GM12872 (cell line): ENCODE measurements at regions not wholly inside any gene's neighbourhood (a gene's known extent, or its start where the extent isn't known, plus 50 kb on each side); places are given as distances from the start of the nearest gene placed in this dataset.

Source experiments
- CTCF ChIP-seq: IDR thresholded peaks from 3 replicates; pipeline ENCODE4 v1.5.1; 2011; ENCODE audit warnings: low read depth, mild to moderate bottlenecking, low read length, moderate library complexity; ENCODE audit not compliant: insufficient read depth

GRCh38 chr2:143934626-143935481 is 585.1 kb downstream of the ZEB2 start:
- no peak for TF ChIP-seq CTCF

GRCh38 chr2:143933946-143934569 is 585.9 kb downstream of the ZEB2 start:
- TF ChIP-seq CTCF = no peak

DNA sequence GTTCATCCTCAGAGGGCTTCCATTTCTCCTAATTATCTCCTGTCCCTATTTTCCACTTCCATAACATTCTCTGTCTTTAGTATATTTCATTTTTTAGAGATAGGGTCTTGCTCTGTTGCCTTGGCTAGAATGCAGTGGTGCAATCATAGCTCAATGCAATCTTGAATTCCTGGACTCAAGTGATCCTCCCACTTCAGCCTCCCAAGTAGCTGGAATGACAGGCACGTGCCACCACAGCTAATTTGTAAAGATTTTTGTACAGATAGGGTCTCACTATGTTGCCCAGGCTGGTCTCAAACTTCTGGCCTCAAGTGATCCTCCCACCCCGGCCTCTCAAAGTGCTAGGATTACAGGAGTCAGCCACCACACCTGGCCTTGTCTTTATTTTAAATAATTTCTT is 589.0 kb downstream of the ZEB2 start:
- no peak for TF ChIP-seq CTCF

- TF ChIP-seq CTCF = no peak
Observed at GRCh38 chr2:143928613-143929012, 591.3 kb downstream of the ZEB2 start.

- TF ChIP-seq CTCF = no peak
Observed at GRCh38 chr2:143928184-143928583, 591.7 kb downstream of the ZEB2 start.

GRCh38 chr2:143926736-143927135 is 593.2 kb downstream of the ZEB2 start:
- TF ChIP-seq CTCF = no peak

DNA sequence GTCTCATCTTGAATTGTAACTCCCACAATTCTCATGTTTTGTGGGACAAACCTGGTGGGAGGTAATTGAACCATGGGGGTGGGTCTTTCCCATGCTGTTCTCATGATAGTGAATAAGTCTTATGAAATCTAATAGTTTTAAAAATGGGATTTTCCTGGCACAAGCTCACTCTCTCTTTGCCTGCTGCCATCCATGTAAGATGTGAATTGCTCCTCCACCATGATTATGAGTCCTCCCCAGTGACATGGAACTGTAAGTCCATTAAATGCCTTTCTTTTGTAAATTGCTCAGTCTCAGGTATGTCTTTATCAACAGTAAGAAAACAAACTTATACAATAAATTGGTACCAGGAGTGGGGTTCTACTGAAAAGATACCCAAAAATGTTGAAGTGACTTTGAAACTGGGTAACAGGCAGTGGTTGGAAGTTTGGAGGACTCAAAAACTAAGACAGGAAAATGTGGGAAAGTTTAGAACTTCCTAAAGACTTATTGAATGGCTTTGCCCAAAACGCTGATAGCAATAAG is 601.4 kb downstream of the ZEB2 start:
- TF ChIP-seq CTCF = no peak
